ENCODE measurements at regions not wholly inside any gene's neighbourhood (a gene's known extent, or its start where the extent isn't known, plus 50 kb on each side); places are given as distances from the start of the nearest gene placed in this dataset.

DNA sequence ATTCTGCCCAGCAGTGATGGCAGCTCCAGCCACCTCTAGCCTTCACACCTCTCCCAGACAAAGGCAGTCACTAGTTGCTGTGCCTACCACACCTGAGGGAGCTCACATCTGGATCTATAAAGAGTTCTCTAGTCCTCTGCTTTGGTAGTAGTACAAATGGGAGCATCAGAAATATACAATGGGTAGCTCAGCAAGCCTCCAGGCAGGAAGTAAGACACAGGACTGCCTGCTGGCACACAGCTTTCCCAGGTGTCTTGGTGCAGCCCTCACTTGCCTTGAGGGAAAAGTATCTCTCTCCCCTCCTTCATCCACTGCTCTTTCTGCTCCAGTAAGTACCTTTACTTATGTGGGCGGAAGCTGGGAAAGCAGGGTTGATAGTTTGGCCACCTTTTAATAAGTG lies 212.9 kb upstream of the SLC7A11 start:
- TF ChIP-seq, protein P1, sequence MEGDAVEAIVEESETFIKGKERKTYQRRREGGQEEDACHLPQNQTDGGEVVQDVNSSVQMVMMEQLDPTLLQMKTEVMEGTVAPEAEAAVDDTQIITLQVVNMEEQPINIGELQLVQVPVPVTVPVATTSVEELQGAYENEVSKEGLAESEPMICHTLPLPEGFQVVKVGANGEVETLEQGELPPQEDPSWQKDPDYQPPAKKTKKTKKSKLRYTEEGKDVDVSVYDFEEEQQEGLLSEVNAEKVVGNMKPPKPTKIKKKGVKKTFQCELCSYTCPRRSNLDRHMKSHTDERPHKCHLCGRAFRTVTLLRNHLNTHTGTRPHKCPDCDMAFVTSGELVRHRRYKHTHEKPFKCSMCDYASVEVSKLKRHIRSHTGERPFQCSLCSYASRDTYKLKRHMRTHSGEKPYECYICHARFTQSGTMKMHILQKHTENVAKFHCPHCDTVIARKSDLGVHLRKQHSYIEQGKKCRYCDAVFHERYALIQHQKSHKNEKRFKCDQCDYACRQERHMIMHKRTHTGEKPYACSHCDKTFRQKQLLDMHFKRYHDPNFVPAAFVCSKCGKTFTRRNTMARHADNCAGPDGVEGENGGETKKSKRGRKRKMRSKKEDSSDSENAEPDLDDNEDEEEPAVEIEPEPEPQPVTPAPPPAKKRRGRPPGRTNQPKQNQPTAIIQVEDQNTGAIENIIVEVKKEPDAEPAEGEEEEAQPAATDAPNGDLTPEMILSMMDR (IDR thresholded peaks at IDR 0.05): no peak
- TF ChIP-seq POLR2A (IDR thresholded peaks at IDR 0.05): no peak
- no peak for TF ChIP-seq POLR2AphosphoS5 (IDR thresholded peaks at IDR 0.05)
